A673 (cell line): ENCODE measurements at regions not wholly inside any gene's neighbourhood (a gene's known extent, or its start where the extent isn't known, plus 50 kb on each side); places are given as distances from the start of the nearest gene placed in this dataset.

Source experiments
- BruUV-seq: library from RNA; stranded (reverse); fragments of 400-500 nt; replicated peaks from 2 replicates; lab custom pipeline; 2021; lab: Mats Ljungman, UMichigan
- CTCF ChIA-PET: fragments of 300-600 bp; sonication (Branson Sonifier 250); formaldehyde crosslinking; loops from one replicate; lab custom pipeline; 2022; ENCODE audit warnings: antibody characterized with exemption; lab: Charles Lee
- POLR2A ChIA-PET: fragments of 300-600 bp; sonication (Branson Sonifier 250); formaldehyde crosslinking; loops from one replicate; lab custom pipeline; 2022; ENCODE audit warnings: antibody characterized with exemption; ENCODE audit not compliant: low non-redundant PET; lab: Charles Lee
- DNase-seq: peaks from one replicate; pipeline ENCODE4 v3.0.0-alpha.2; 2015; ENCODE audit warnings: low spot score
- H3K27ac ChIP-seq: fragments of 200-600 bp; sonication (generic); 2 replicates; pipeline ENCODE4 v1.5.1; 2016; ENCODE audit warnings: mixed run types, low read depth, mild to moderate bottlenecking, mixed read lengths, antibody characterized with exemption, low read length; ENCODE audit not compliant: poor library complexity, severe bottlenecking
- H3K27me3 ChIP-seq: fragments of 200-600 bp; sonication (generic); replicated peaks from 2 replicates; pipeline ENCODE4 v1.6.1; 2017; ENCODE audit warnings: mixed run types, low read depth, mild to moderate bottlenecking, mixed read lengths, antibody characterized with exemption, low read length; ENCODE audit not compliant: insufficient read depth, poor library complexity
- H3K36me3 ChIP-seq: fragments of 200-600 bp; sonication (generic); 2 replicates; pipeline ENCODE4 v1.6.1; 2016; ENCODE audit warnings: mixed run types, mild to moderate bottlenecking, mixed read lengths, antibody characterized with exemption, low read length; ENCODE audit not compliant: insufficient read depth, poor library complexity, severe bottlenecking
- H3K4me1 ChIP-seq: fragments of 200-600 bp; sonication (generic); 2 replicates; pipeline ENCODE4 v1.6.1; 2017; ENCODE audit warnings: mixed run types, mild to moderate bottlenecking, mixed read lengths, antibody characterized with exemption, low read length; ENCODE audit not compliant: insufficient read depth, poor library complexity, severe bottlenecking
- H3K4me3 ChIP-seq: fragments of 200-600 bp; sonication (generic); 2 replicates; pipeline ENCODE4 v1.5.1; 2016; ENCODE audit warnings: low read depth, mixed run types, mild to moderate bottlenecking, mixed read lengths, low read length; ENCODE audit not compliant: poor library complexity, severe bottlenecking
- H3K9me3 ChIP-seq: fragments of 200-600 bp; sonication (generic); 2 replicates; pipeline ENCODE4 v1.6.1; 2016; ENCODE audit warnings: mixed run types, low read depth, mild to moderate bottlenecking, mixed read lengths, antibody characterized with exemption, low read length; ENCODE audit not compliant: poor library complexity, severe bottlenecking
- CTCF ChIP-seq: fragments of 300-800, 200-600 bp; sonication (generic); conservative IDR thresholded peaks from 2 replicates; pipeline ENCODE4 v1.5.1; 2017; ENCODE audit warnings: low read depth, mild to moderate bottlenecking, antibody characterized with exemption, low read length, moderate library complexity, mixed read lengths
- EZH2 ChIP-seq: fragments of 200-600 bp; sonication (generic); IDR thresholded peaks from 2 replicates; pipeline ENCODE4 v1.6.1; 2017; ENCODE audit warnings: borderline replicate concordance, low read depth, mild to moderate bottlenecking, mixed read lengths, antibody characterized with exemption, low read length; ENCODE audit not compliant: poor library complexity, severe bottlenecking
- intact Hi-C: fragments of 100-400 bp; cut with micrococcal nuclease; formaldehyde crosslinking; loops from one replicate; pipeline ENCODE4 v1.10.0; 2022; ENCODE audit not compliant: unreplicated experiment

GRCh38 chr15:60195611-60196010 lies 191.5 kb downstream of the FOXB1 start:
- no peaks in the 10 kb centered on the region for H3K9me3 ChIP-seq
- no peak overlapping the region for H3K4me3 ChIP-seq
- TF ChIP-seq EZH2 = no peak
- TF ChIP-seq CTCF = no peak
- CTCF ChIA-PET = no interaction called here
- no TSS peak for BruUV-seq
- no peaks in the 10 kb centered on the region for H3K36me3 ChIP-seq
- H3K4me1 ChIP-seq = no peaks in the 10 kb centered on the region
- POLR2A ChIA-PET = no interaction called here
- DNase-seq = no peak
- intact Hi-C loops = no loop called here
- peaks cover 36% of the 10 kb centered on the region for H3K27me3 ChIP-seq
- no peak overlapping the region for H3K27ac ChIP-seq

GRCh38 chr15:60204131-60204885 lies 193.5 kb downstream of the ANXA2 start:
- no peaks in the 10 kb centered on the region for H3K9me3 ChIP-seq
- TF ChIP-seq CTCF (no peak), EZH2 (no peak)
- intact Hi-C loops = no loop called here
- no TSS peak for BruUV-seq
- CTCF ChIA-PET = no interaction called here
- H3K4me3 ChIP-seq = no peak overlapping the region
- no peaks in the 10 kb centered on the region for H3K4me1 ChIP-seq
- no peak for DNase-seq
- POLR2A ChIA-PET = no interaction called here
- H3K27me3 ChIP-seq = peaks cover 76% of the 10 kb centered on the region
- H3K27ac ChIP-seq = no peak overlapping the region
- no peaks in the 10 kb centered on the region for H3K36me3 ChIP-seq

GRCh38 chr15:60208709-60209108 lies 189.1 kb downstream of the ANXA2 start:
- Histone ChIP-seq H3K4me3 (no peak overlapping the region), H3K4me1 (no peaks in the 10 kb centered on the region), H3K27me3 (peaks cover 40% of the 10 kb centered on the region), H3K36me3 (no peaks in the 10 kb centered on the region), H3K27ac (no peak overlapping the region), H3K9me3 (no peaks in the 10 kb centered on the region)
- intact Hi-C loops = no loop called here
- no TSS peak for BruUV-seq
- no peak for DNase-seq
- ChIA-PET POLR2A (no interaction called here), CTCF (no interaction called here)
- no peak for TF ChIP-seq CTCF
- TF ChIP-seq EZH2 = no peak
